K562 (cell line): ENCODE measurements at regions not wholly inside any gene's neighbourhood (a gene's known extent, or its start where the extent isn't known, plus 50 kb on each side); places are given as distances from the start of the nearest gene placed in this dataset.

Source experiments
- ATAC-seq: fragments of 200-7000 bp; cut with Tn5 transposase; 3 replicates; pipeline ENCODE4 v1.9.1; 2020; ENCODE audit warnings: moderate library complexity
- BruUV-seq: library from RNA; stranded (reverse); fragments of 400-500 nt; replicated peaks from 2 replicates; lab custom pipeline; 2021; lab: Mats Ljungman, UMichigan
- CTCF ChIA-PET: fragments of 300-600 bp; formaldehyde crosslinking; extraction: SDS; loops from one replicate; lab custom pipeline; 2021; ENCODE audit warnings: low intra/inter-chr PET ratio; lab: Yijun Ruan, JAX
- POLR2A ChIA-PET: fragments of 300-600, 350-650 bp; sonication (Branson Sonifier 250); formaldehyde crosslinking; extraction: SDS; loops from one replicate; lab custom pipeline; 2021; ENCODE audit warnings: antibody characterized with exemption, inconsistent platforms; lab: Yijun Ruan, JAX
- DNase-seq, 4 experiments: peaks; one replicate each; pipeline versions ENCODE4 v3.0.0 to v3.0.0-alpha.2; 2011 to 2018; ENCODE audit warnings: low spot score in 3 of 4, mixed read lengths in 3 of 4; ENCODE audit errors: extremely low read depth in 1 of 4
- FAIRE-seq: peaks from 2 replicates; lab custom pipeline; 2011; peaks lifted over from hg19 to GRCh38; lab: Jason Lieb, UNC
- H2AFZ ChIP-seq: 2 replicates; pipeline ENCODE4 v1.6.0; 2011; ENCODE audit warnings: low read depth, low read length, control low read depth, inconsistent platforms
- H3K27ac ChIP-seq: fragments of 200-600 bp; 3 replicates; pipeline ENCODE4 v1.8.0; 2011; ENCODE audit warnings: low read depth, mild to moderate bottlenecking, control low read depth, inconsistent platforms, low read length, moderate library complexity, mixed read lengths; ENCODE audit errors: extremely low read depth
- H3K27me3 ChIP-seq, 2 experiments: fragments of 300-600 bp in 1 of 2; 2 replicates in 1 of 2; 3 replicates in 1 of 2; pipeline versions ENCODE4 v1.6.0 to v1.8.0; 2011; ENCODE audit warnings: inconsistent platforms in 2 of 2, low read length in 2 of 2, mild to moderate bottlenecking in 1 of 2, mixed read lengths in 1 of 2, moderate library complexity in 1 of 2; ENCODE audit not compliant: control insufficient read depth in 2 of 2, insufficient read depth in 2 of 2
- H3K36me3 ChIP-seq: fragments of 300-600 bp; 3 replicates; pipeline ENCODE4 v1.8.0; 2011; ENCODE audit warnings: mild to moderate bottlenecking, low read length, inconsistent platforms; ENCODE audit not compliant: control insufficient read depth, insufficient read depth
- H3K4me1 ChIP-seq, 2 experiments: fragments of 200-600 bp in 1 of 2; replicated peaks in 1 of 2; 2 replicates in 1 of 2; 3 replicates in 1 of 2; pipeline versions ENCODE4 v1.5.1 to v1.8.0; 2011; ENCODE audit warnings: inconsistent platforms in 2 of 2, low read length in 2 of 2, mild to moderate bottlenecking in 1 of 2, mixed read lengths in 1 of 2, moderate library complexity in 1 of 2; ENCODE audit not compliant: control insufficient read depth in 2 of 2, insufficient read depth in 2 of 2
- H3K4me2 ChIP-seq: 2 replicates; pipeline ENCODE4 v1.6.1; 2011; ENCODE audit warnings: low read length, control low read depth, inconsistent platforms, mixed read lengths; ENCODE audit not compliant: insufficient read depth
- H3K4me3 ChIP-seq: fragments of 200-600 bp; sonication (generic), shearing (Covaris generic); 2 replicates; pipeline ENCODE4 v1.5.1; 2016; ENCODE audit warnings: control low read depth, inconsistent platforms
- H3K79me2 ChIP-seq: fragments of 200-600 bp; 3 replicates; pipeline ENCODE4 v1.8.0; 2011; ENCODE audit warnings: low read length, inconsistent platforms; ENCODE audit not compliant: control insufficient read depth, insufficient read depth
- H3K9ac ChIP-seq, 2 experiments: 2 replicates each; pipeline versions ENCODE4 v1.6.0 to v1.6.1; 2011; ENCODE audit warnings: low read depth in 2 of 2, low read length in 2 of 2, control low read depth in 1 of 2, inconsistent platforms in 1 of 2, mild to moderate bottlenecking in 1 of 2, mixed read lengths in 1 of 2; ENCODE audit not compliant: insufficient read depth in 1 of 2
- H3K9me1 ChIP-seq: one replicate; pipeline ENCODE4 v1.6.0; 2011; ENCODE audit warnings: inconsistent platforms, mild to moderate bottlenecking, low read length, moderate library complexity; ENCODE audit not compliant: control insufficient read depth, insufficient read depth
- H3K9me3 ChIP-seq: replicated peaks from 2 replicates; pipeline ENCODE4 v1.5.1; 2011; ENCODE audit warnings: low read depth, low read length, inconsistent platforms; ENCODE audit not compliant: control insufficient read depth, insufficient read depth
- H4K20me1 ChIP-seq: replicated peaks from 2 replicates; pipeline ENCODE4 v1.6.1; 2011; ENCODE audit warnings: low read length, inconsistent platforms, mixed read lengths; ENCODE audit not compliant: control insufficient read depth, insufficient read depth
- CHD4 ChIP-seq: fragments of 200-600 bp; sonication (generic); IDR thresholded peaks from 3 replicates; pipeline ENCODE4 v1.6.1; 2012; ENCODE audit warnings: low read depth, mild to moderate bottlenecking, mixed read lengths, low read length, inconsistent platforms; ENCODE audit not compliant: insufficient read depth, insufficient replicate concordance, poor library complexity, severe bottlenecking
- CREB3 ChIP-seq: fragments of 450-650 bp; conservative IDR thresholded peaks from 2 replicates; pipeline ENCODE4 v1.6.1; 2016; ENCODE audit warnings: missing genetic modification characterization, low read depth, mild to moderate bottlenecking, missing compliant biosample characterization, moderate library complexity
- GTF2A2 ChIP-seq: IDR thresholded peaks from 2 replicates; pipeline ENCODE4 v1.6.1; 2016; ENCODE audit warnings: mild to moderate bottlenecking, missing genetic modification characterization, missing compliant biosample characterization
- HNRNPUL1 ChIP-seq: fragments of 200-400 bp; formaldehyde crosslinking; IDR thresholded peaks from 2 replicates; pipeline ENCODE4 v1.6.1; 2017; ENCODE audit warnings: low read length
- NEUROD1 ChIP-seq: fragments of 150-350 bp; IDR thresholded peaks from 2 replicates; pipeline ENCODE4 v1.6.1; 2014; ENCODE audit warnings: borderline replicate concordance, low read length, low read depth; ENCODE audit not compliant: partially characterized antibody
- SIN3A ChIP-seq, 2 experiments: fragments of 150-350 bp in 1 of 2; IDR thresholded peaks; 2 replicates each; pipeline ENCODE4 v1.6.1; 2011 to 2016; ENCODE audit warnings: borderline replicate concordance in 2 of 2, low read depth in 2 of 2, low read length in 2 of 2, mild to moderate bottlenecking in 2 of 2, moderate library complexity in 2 of 2; ENCODE audit not compliant: control insufficient read depth in 1 of 2
- TARDBP ChIP-seq: fragments of 450-650 bp; IDR thresholded peaks from 2 replicates; pipeline ENCODE4 v1.6.1; 2016
- ZC3H11A ChIP-seq: IDR thresholded peaks from 2 replicates; pipeline ENCODE4 v1.6.1; 2012; ENCODE audit warnings: low read depth, low read length, improper control_type of control experiment
- ZNF12 ChIP-seq: sonication (generic); formaldehyde crosslinking; IDR thresholded peaks from 2 replicates; pipeline ENCODE4 v1.4.0; 2020; ENCODE audit warnings: mild to moderate bottlenecking, missing genetic modification reagents
- ZNF436 ChIP-seq: fragments of 250-450, 450-650 bp; sonication (Bioruptor Pico); formaldehyde crosslinking; IDR thresholded peaks from 2 replicates; pipeline ENCODE4 v1.7.0; 2020; ENCODE audit warnings: mild to moderate bottlenecking
- WGBS: fragments of 100-300 bp; shearing (Covaris generic); methylation state at CpG from one replicate; pipeline ENCODE4 v1.1.6; 2016; ENCODE audit warnings: low coverage, mixed read lengths; ENCODE audit not compliant: insufficient coverage; ENCODE audit errors: missing lambda C conversion rate; 5-methylcytosine and 5-hydroxymethylcytosine counted together
- in situ Hi-C: fragments of 300-500 bp; cut with MboI; formaldehyde crosslinking; loops from 4 replicates; pipeline ENCODE4 v1.15.0; 2018; ENCODE audit warnings: inconsistent platforms, mixed read lengths
- intact Hi-C: fragments of 100-400 bp; cut with micrococcal nuclease; formaldehyde crosslinking; loops from 2 replicates; pipeline ENCODE4 v1.14.2; 2022
- TF ChIP-seq, protein P1 (sequence below), 2 experiments: fragments of 450-650 bp; conservative IDR thresholded peaks; 2 replicates each; pipeline ENCODE4 v1.6.1; 2017; ENCODE audit warnings: mild to moderate bottlenecking in 2 of 2, moderate library complexity in 2 of 2
- TF ChIP-seq, protein P2 (sequence below): fragments of 450-650 bp; IDR thresholded peaks from 2 replicates; pipeline ENCODE4 v1.7.0; 2016; ENCODE audit warnings: borderline replicate concordance
- TF ChIP-seq, protein P3 (sequence below): sonication (generic); formaldehyde crosslinking; IDR thresholded peaks from 2 replicates; pipeline ENCODE4 v1.8.0; 2023; ENCODE audit warnings: mild to moderate bottlenecking, missing genetic modification reagents

DNA sequence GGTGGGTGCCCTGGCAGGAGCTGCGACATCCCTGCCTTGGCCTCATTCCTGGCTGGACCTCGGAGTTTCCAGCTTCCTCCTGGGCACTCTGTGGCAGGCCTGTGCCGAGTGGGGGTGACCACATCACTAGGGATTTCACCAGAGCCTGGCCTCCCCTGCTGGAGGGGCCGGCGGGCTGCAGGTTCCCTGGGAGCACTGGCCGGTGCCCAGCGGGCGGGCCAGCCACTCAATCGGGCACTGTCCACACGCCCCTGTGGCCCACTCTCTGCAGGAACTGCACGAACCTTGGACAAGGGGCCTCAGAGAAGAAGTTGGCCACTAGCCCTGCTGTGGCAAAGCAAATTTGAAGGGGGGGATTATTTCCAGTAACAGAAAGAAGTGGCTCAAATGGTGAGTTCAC is 110.7 kb upstream of the APCDD1 start:
- CTCF ChIA-PET = no interaction called here
- no peak for FAIRE-seq
- TF ChIP-seq ZNF436 (no peak), ZC3H11A (no peak), GTF2A2 (tag) (no peak), TARDBP (no peak), CHD4 (no peak), CREB3 (tag) (no peak), HNRNPUL1 (no peak), NEUROD1 (no peak), SIN3A (IDR thresholded peaks at IDR 0.05; ENCODE audit: borderline replicate concordance in 2 of 2, control insufficient read depth in 1 of 2, low read depth in 2 of 2, low read length in 2 of 2) (no peak), ZNF12 (no peak)
- TF ChIP-seq, protein P1, sequence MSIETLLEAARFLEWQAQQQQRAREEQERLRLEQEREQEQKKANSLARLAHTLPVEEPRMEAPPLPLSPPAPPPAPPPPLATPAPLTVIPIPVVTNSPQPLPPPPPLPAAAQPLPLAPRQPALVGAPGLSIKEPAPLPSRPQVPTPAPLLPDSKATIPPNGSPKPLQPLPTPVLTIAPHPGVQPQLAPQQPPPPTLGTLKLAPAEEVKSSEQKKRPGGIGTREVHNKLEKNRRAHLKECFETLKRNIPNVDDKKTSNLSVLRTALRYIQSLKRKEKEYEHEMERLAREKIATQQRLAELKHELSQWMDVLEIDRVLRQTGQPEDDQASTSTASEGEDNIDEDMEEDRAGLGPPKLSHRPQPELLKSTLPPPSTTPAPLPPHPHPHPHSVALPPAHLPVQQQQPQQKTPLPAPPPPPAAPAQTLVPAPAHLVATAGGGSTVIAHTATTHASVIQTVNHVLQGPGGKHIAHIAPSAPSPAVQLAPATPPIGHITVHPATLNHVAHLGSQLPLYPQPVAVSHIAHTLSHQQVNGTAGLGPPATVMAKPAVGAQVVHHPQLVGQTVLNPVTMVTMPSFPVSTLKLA (conservative IDR thresholded peaks at IDR 0.05) = no peak
- TF ChIP-seq, protein P2, sequence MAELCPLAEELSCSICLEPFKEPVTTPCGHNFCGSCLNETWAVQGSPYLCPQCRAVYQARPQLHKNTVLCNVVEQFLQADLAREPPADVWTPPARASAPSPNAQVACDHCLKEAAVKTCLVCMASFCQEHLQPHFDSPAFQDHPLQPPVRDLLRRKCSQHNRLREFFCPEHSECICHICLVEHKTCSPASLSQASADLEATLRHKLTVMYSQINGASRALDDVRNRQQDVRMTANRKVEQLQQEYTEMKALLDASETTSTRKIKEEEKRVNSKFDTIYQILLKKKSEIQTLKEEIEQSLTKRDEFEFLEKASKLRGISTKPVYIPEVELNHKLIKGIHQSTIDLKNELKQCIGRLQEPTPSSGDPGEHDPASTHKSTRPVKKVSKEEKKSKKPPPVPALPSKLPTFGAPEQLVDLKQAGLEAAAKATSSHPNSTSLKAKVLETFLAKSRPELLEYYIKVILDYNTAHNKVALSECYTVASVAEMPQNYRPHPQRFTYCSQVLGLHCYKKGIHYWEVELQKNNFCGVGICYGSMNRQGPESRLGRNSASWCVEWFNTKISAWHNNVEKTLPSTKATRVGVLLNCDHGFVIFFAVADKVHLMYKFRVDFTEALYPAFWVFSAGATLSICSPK = no peak
- TF ChIP-seq, protein P3, sequence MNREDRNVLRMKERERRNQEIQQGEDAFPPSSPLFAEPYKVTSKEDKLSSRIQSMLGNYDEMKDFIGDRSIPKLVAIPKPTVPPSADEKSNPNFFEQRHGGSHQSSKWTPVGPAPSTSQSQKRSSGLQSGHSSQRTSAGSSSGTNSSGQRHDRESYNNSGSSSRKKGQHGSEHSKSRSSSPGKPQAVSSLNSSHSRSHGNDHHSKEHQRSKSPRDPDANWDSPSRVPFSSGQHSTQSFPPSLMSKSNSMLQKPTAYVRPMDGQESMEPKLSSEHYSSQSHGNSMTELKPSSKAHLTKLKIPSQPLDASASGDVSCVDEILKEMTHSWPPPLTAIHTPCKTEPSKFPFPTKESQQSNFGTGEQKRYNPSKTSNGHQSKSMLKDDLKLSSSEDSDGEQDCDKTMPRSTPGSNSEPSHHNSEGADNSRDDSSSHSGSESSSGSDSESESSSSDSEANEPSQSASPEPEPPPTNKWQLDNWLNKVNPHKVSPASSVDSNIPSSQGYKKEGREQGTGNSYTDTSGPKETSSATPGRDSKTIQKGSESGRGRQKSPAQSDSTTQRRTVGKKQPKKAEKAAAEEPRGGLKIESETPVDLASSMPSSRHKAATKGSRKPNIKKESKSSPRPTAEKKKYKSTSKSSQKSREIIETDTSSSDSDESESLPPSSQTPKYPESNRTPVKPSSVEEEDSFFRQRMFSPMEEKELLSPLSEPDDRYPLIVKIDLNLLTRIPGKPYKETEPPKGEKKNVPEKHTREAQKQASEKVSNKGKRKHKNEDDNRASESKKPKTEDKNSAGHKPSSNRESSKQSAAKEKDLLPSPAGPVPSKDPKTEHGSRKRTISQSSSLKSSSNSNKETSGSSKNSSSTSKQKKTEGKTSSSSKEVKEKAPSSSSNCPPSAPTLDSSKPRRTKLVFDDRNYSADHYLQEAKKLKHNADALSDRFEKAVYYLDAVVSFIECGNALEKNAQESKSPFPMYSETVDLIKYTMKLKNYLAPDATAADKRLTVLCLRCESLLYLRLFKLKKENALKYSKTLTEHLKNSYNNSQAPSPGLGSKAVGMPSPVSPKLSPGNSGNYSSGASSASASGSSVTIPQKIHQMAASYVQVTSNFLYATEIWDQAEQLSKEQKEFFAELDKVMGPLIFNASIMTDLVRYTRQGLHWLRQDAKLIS (CRISPR knock-in tag) = no peak

More for the DNA sequence above, 110.7 kb upstream of the APCDD1 start:
- ATAC-seq = no peak; the same call in 1 of the 3 replicates
- Histone ChIP-seq H3K4me3 (no peak overlapping the region), H3K79me2 (no peaks in the 10 kb centered on the region), H3K4me1 (no peaks in the 10 kb centered on the region), H3K9me3 (no peaks in the 10 kb centered on the region), H4K20me1 (no peaks in the 10 kb centered on the region), H3K27me3 (peaks cover 25 to 56% of the 10 kb centered on the region in 2 experiments), H3K27ac (no peak overlapping the region), H3K4me2 (no peak overlapping the region), H3K9ac (no peak overlapping the region), H2AFZ (no peak overlapping the region), H3K36me3 (no peaks in the 10 kb centered on the region), H3K9me1 (no peaks in the 10 kb centered on the region)
- POLR2A ChIA-PET = no interaction called here
- no TSS peak for BruUV-seq
- in situ Hi-C loops (no loop called here), intact Hi-C loops (no loop called here)
- 2% methylated on average over 11 of the region's 11 CpGs for WGBS
- DNase-seq = no peak
